Erythroblast (primary cell): ENCODE measurements at regions not wholly inside any gene's neighbourhood (a gene's known extent, or its start where the extent isn't known, plus 50 kb on each side); places are given as distances from the start of the nearest gene placed in this dataset.

Experiments
- DNase-seq, 2 experiments: peaks; one replicate each; lab custom pipeline; 2025; lab: John Stamatoyannopoulos, UW
- GATA1 ChIP-seq: IDR thresholded peaks from 2 replicates; pipeline ENCODE4 v1.6.1; 2011; ENCODE audit warnings: low read depth, mild to moderate bottlenecking, control low read depth, low read length, moderate library complexity
- POLR2A ChIP-seq: IDR thresholded peaks from 2 replicates; pipeline ENCODE4 v1.6.1; 2011; ENCODE audit warnings: mild to moderate bottlenecking, low read length

- TF ChIP-seq POLR2A, result no peak
- TF ChIP-seq GATA1, result no peak
- DNase-seq, result no peak
Observed at GRCh38 chr2:150792780-150793300, 305.4 kb upstream of the RND3 start.

GRCh38 chr2:150791567-150791966 lies 304.1 kb upstream of the RND3 start:
- TF ChIP-seq GATA1 (no peak), POLR2A (no peak)
- no peak for DNase-seq

- no peak for DNase-seq
Observed at GRCh38 chr2:150789376-150789905, 302.0 kb upstream of the RND3 start.

GRCh38 chr2:150788426-150789140 lies 301.1 kb upstream of the RND3 start:
- TF ChIP-seq POLR2A (no peak), GATA1 (no peak)

More at GRCh38 chr2:150789376-150789905, 302.0 kb upstream of the RND3 start:
- no peak for TF ChIP-seq GATA1
- no peak for TF ChIP-seq POLR2A

DNA sequence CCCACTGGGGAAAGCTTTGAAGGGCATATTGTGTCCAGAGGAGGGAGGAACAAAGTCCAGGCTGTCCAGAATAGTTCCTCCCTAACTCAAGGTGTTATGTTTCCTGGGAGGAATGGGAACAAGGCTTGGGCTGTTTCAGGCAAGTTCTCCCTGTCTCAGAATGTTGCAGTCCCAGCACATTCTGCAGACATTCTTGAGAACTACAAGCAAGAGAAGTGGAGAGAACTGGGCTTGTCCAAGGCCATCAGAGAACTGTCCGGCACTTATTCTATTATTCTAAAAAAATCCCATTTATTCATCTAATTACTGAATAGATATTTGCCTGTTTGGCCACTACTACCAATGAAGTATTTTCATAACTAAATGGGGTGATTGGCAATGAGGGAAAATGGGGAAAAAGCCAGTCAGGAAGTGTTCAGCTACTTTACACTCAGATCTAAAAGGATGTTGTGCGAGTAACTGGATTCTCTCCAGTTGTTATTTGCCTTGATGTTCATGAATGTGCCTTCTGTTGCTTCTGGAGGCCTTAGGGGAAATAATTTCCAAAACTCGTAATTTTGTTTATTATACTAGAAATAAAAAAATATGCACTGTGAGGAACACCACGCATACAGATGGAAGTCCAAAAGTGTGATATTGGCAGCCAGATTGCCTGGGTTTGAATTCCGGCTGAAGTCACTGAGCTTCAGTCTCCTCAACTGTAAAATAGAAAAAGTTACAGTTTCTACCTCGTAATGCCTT lies 300.1 kb upstream of the RND3 start:
- DNase-seq, result no peak
- no peak for TF ChIP-seq GATA1
- no peak for TF ChIP-seq POLR2A

More at GRCh38 chr2:150788426-150789140, 301.1 kb upstream of the RND3 start:
- DNase-seq, result no peak

- TF ChIP-seq GATA1 (no peak), POLR2A (no peak)
Observed at GRCh38 chr2:150784389-150784788, 296.9 kb upstream of the RND3 start.

GRCh38 chr2:150783896-150784295 lies 296.4 kb upstream of the RND3 start:
- no peak for DNase-seq
- TF ChIP-seq POLR2A (no peak), GATA1 (no peak)

More at GRCh38 chr2:150784389-150784788, 296.9 kb upstream of the RND3 start:
- no peak for DNase-seq

DNA sequence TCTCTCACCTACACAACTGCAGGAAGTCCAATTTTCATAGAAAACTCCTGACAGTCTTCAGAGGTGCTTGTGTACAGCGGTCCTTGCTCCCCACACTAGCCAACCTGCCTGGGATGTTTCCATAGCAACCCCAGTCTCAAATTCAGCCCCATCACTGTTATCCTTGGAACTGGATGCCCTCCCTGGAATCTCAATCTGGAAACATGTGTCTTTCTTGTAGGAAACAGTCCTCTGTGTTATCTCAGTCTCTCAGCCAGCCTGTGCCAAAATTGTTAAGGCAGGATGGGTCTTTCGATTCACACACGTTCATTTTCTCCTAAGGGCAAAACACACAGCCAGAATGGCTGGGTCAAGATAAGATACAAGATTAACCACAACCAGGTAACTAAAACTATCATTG lies 295.5 kb upstream of the RND3 start:
- DNase-seq, result no peak
- TF ChIP-seq POLR2A (no peak), GATA1 (no peak)

- no peak for DNase-seq
Observed at GRCh38 chr2:150782613-150783012, 295.1 kb upstream of the RND3 start.

GRCh38 chr2:150781142-150781541 lies 293.7 kb upstream of the RND3 start:
- DNase-seq, result no peak
- TF ChIP-seq GATA1 (no peak), POLR2A (no peak)

More at GRCh38 chr2:150782613-150783012, 295.1 kb upstream of the RND3 start:
- TF ChIP-seq POLR2A (no peak), GATA1 (no peak)

DNA sequence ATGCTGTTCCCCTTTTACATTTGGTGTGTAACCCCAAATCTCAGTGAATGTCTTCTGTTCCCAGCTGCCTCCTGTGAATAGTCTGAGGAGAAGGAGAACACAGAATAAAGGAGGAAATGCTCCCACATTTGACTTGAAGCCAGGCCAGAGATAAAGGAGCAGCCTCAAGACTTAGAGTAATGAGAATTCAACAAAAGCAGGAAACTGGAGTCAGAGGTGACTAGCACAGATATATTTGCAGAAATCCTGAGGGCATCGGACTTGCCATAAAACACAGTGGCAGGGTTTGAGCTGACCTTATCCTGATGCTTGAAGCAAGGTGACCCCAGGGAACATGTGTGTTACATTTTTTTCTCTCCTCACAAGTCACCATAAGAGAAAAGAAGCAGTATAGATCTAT lies 291.4 kb upstream of the RND3 start:
- no peak for DNase-seq
- TF ChIP-seq GATA1 (no peak), POLR2A (no peak)

DNA sequence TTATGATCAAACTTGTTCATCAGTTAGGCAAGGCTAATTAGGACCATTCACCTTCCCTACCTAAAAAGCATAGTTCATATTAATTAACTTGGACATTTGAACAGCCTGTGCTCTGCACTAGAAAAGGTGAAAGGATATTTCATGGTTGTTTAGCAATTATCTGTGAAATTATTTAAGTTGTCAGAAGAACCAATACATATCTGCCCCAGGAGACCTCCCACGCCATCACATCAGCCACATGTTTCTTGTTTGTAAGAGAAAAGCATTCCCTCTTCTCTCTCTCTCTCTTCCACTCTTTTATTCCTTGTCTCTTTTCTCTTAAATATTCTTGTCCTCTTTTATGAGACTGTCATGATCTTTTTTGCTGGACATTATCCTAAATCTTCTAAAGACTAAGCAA lies 282.0 kb upstream of the RND3 start:
- TF ChIP-seq GATA1, result no peak
- TF ChIP-seq POLR2A, result no peak
- no peak for DNase-seq

DNA sequence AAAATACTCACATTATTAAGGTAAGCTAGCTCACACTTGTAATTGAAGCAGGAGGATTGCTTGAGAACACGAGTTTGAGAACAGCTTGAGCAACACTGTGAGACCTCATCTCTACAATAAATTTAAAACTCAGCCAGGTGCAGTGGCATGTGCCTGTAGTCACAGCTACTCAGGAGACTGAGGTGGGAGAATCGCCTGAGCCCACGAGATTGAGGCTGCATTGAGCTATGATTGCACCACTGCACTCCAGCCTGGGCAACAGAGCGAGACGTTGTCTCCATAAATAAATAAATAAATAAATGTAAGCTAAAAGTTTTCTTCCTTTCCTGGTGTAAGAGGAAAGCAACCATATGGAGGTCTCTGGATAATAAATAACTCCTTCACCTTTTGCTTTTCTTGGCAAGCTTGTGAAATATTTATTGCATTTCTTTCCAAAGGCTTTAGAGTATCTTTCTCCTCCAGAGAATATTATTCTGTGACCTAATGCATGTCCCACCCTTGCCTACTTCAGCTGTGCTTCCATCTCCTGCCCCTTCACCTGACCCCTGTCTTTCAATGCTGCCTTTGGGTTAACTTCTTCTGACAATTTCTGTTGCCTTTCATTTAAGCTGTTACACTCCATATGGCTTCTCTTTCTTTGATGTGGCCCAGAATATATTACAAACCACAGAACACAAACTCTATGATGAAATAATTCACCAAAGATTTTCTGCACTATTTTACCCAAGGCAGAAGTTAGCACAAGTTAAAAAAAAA lies 280.7 kb upstream of the RND3 start:
- no peak for TF ChIP-seq POLR2A
- no peak for TF ChIP-seq GATA1
- no peak for DNase-seq
